Trophoblast cell (in vitro differentiated cells and primary cell): ENCODE measurements at regions not wholly inside any gene's neighbourhood (a gene's known extent, or its start where the extent isn't known, plus 50 kb on each side); places are given as distances from the start of the nearest gene placed in this dataset.

ENCODE experiments used
- DNase-seq, 2 donors: peaks; one replicate each; pipeline ENCODE4 v3.0.0-alpha.2; 2016
- H2AFZ ChIP-seq: 2 replicates; pipeline ENCODE4 v1.6.1; 2013; ENCODE audit warnings: low read length, moderate library complexity, mild to moderate bottlenecking; ENCODE audit not compliant: insufficient read depth, poor library complexity
- H2AK5ac ChIP-seq: 2 replicates; pipeline ENCODE4 v1.6.1; 2013; ENCODE audit warnings: mild to moderate bottlenecking, low read length
- H2BK120ac ChIP-seq: 2 replicates; pipeline ENCODE4 v1.6.1; 2013; ENCODE audit warnings: low read length, mild to moderate bottlenecking, moderate library complexity; ENCODE audit not compliant: insufficient read depth, poor library complexity
- H2BK12ac ChIP-seq: 2 replicates; pipeline ENCODE4 v1.6.1; 2013; ENCODE audit warnings: mild to moderate bottlenecking, low read length, moderate library complexity
- H2BK5ac ChIP-seq: 2 replicates; pipeline ENCODE4 v1.6.1; 2013; ENCODE audit warnings: low read length, low read depth, moderate library complexity, mild to moderate bottlenecking; ENCODE audit not compliant: poor library complexity
- H3K14ac ChIP-seq: 2 replicates; pipeline ENCODE4 v1.6.1; 2013; ENCODE audit warnings: mild to moderate bottlenecking, low read length
- H3K18ac ChIP-seq: 2 replicates; pipeline ENCODE4 v1.6.1; 2013; ENCODE audit warnings: mild to moderate bottlenecking, low read length
- H3K23ac ChIP-seq: 2 replicates; pipeline ENCODE4 v1.6.1; 2013; ENCODE audit warnings: low read length
- H3K27ac ChIP-seq: 2 replicates; pipeline ENCODE4 v1.5.1; 2013; ENCODE audit warnings: low read depth, mild to moderate bottlenecking, inconsistent platforms, low read length, moderate library complexity
- H3K27me3 ChIP-seq: 2 replicates; pipeline ENCODE4 v1.6.1; 2013; ENCODE audit warnings: inconsistent platforms, mild to moderate bottlenecking, low read length, moderate library complexity; ENCODE audit not compliant: insufficient read depth
- H3K36me3 ChIP-seq, 2 experiments: 1 replicate in 1 of 2; 2 replicates in 1 of 2; pipeline ENCODE4 v1.6.1; 2013; ENCODE audit warnings: low read length in 2 of 2, mild to moderate bottlenecking in 2 of 2, moderate library complexity in 1 of 2; ENCODE audit not compliant: insufficient read depth in 2 of 2, control insufficient read depth in 1 of 2
- H3K4ac ChIP-seq: 2 replicates; pipeline ENCODE4 v1.6.1; 2013; ENCODE audit warnings: low read depth, mild to moderate bottlenecking, low read length, moderate library complexity
- H3K4me1 ChIP-seq, 2 experiments: 1 replicate in 1 of 2; 2 replicates in 1 of 2; pipeline ENCODE4 v1.6.1; 2013; ENCODE audit warnings: low read length in 2 of 2, mild to moderate bottlenecking in 2 of 2, moderate library complexity in 1 of 2; ENCODE audit not compliant: insufficient read depth in 2 of 2, control insufficient read depth in 1 of 2
- H3K4me2 ChIP-seq: 2 replicates; pipeline ENCODE4 v1.6.1; 2013; ENCODE audit warnings: inconsistent platforms, mild to moderate bottlenecking, low read length, moderate library complexity
- H3K4me3 ChIP-seq: 2 replicates; pipeline ENCODE4 v1.5.1; 2013; ENCODE audit warnings: mild to moderate bottlenecking, low read depth, low read length, inconsistent platforms
- H3K79me1 ChIP-seq: one replicate; pipeline ENCODE4 v1.6.1; 2013; ENCODE audit warnings: low read length
- H3K79me2 ChIP-seq: 2 replicates; pipeline ENCODE4 v1.6.1; 2013; ENCODE audit warnings: low read length, mild to moderate bottlenecking; ENCODE audit not compliant: control insufficient read depth, insufficient read depth, poor library complexity
- H3K9ac ChIP-seq: 2 replicates; pipeline ENCODE4 v1.6.1; 2013; ENCODE audit warnings: mild to moderate bottlenecking, low read length
- H3K9me3 ChIP-seq: 2 replicates; pipeline ENCODE4 v1.6.1; 2013; ENCODE audit warnings: low read depth, mild to moderate bottlenecking, control low read depth, inconsistent platforms, low read length; ENCODE audit not compliant: insufficient read depth
- H4K12ac ChIP-seq: 2 replicates; pipeline ENCODE4 v1.6.1; 2013; ENCODE audit warnings: low read depth, mild to moderate bottlenecking, low read length, moderate library complexity
- H4K8ac ChIP-seq: 2 replicates; pipeline ENCODE4 v1.6.1; 2013; ENCODE audit warnings: low read depth, mild to moderate bottlenecking, low read length, moderate library complexity
- H4K91ac ChIP-seq: one replicate; pipeline ENCODE4 v1.6.1; 2013; ENCODE audit warnings: low read depth, mild to moderate bottlenecking, low read length, moderate library complexity
- WGBS: extraction: QIAGEN DNeasy Blood & Tissue Kit; methylation state at CpG from one replicate; pipeline ENCODE4 v1.1.7; 2013; ENCODE audit warnings: missing lambda C conversion rate; ENCODE audit not compliant: insufficient read length, insufficient coverage; ENCODE audit errors: extremely low coverage; 5-methylcytosine and 5-hydroxymethylcytosine counted together

- Histone ChIP-seq H3K9me3 (no peaks in the 10 kb centered on the region), H2BK120ac (no peak overlapping the region), H3K9ac (no peak overlapping the region), H3K4ac (no peak overlapping the region), H3K27me3 (no peaks in the 10 kb centered on the region), H3K23ac (no peak overlapping the region), H3K14ac (no peak overlapping the region), H3K4me1 (no peaks in the 10 kb centered on the region), H3K79me2 (no peaks in the 10 kb centered on the region), H3K79me1 (no peaks in the 10 kb centered on the region), H4K91ac (no peak overlapping the region), H3K18ac (no peak overlapping the region), H3K4me2 (no peak overlapping the region), H2BK12ac (no peak overlapping the region), H3K36me3 (no peaks in the 10 kb centered on the region), H2AFZ (no peak overlapping the region), H4K12ac (no peak overlapping the region), H2AK5ac (no peak overlapping the region), H4K8ac (no peak overlapping the region), H3K4me3 (no peak overlapping the region), H3K27ac (no peak overlapping the region), H2BK5ac (no peak overlapping the region)
- no peak for DNase-seq
These were observed 392.0 kb downstream of the SPRY1 start for GRCh38 chr4:123788577-123788976.

- H2AFZ ChIP-seq, result no peak overlapping the region
- no peak overlapping the region for H3K4ac ChIP-seq
- no peak overlapping the region for H3K27ac ChIP-seq
- H3K18ac ChIP-seq, result no peak overlapping the region
- DNase-seq, result peak; percentile 72 to 81
- H3K23ac ChIP-seq, result no peak overlapping the region
- H3K4me3 ChIP-seq, result no peak overlapping the region
- no peaks in the 10 kb centered on the region for H3K27me3 ChIP-seq
- no peak overlapping the region for H2AK5ac ChIP-seq
- H3K9me3 ChIP-seq, result no peaks in the 10 kb centered on the region
- no peak overlapping the region for H4K8ac ChIP-seq
- H3K79me2 ChIP-seq, result no peaks in the 10 kb centered on the region
- H2BK120ac ChIP-seq, result no peak overlapping the region
- H3K9ac ChIP-seq, result no peak overlapping the region
- no peaks in the 10 kb centered on the region for H3K79me1 ChIP-seq
- no peak overlapping the region for H2BK5ac ChIP-seq
- no peaks in the 10 kb centered on the region for H3K4me1 ChIP-seq
- WGBS, result no CpG with 5 or more reads among the region's 1 CpG
- H2BK12ac ChIP-seq, result no peak overlapping the region
- no peak overlapping the region for H4K91ac ChIP-seq
- no peaks in the 10 kb centered on the region for H3K36me3 ChIP-seq
- H4K12ac ChIP-seq, result no peak overlapping the region
- H3K14ac ChIP-seq, result no peak overlapping the region
- no peak overlapping the region for H3K4me2 ChIP-seq
These were observed 394.1 kb downstream of the SPRY1 start for GRCh38 chr4:123790681-123791080.

- Histone ChIP-seq H4K8ac (no peak overlapping the region), H3K4me2 (no peak overlapping the region), H3K14ac (no peak overlapping the region), H3K27me3 (no peaks in the 10 kb centered on the region), H2BK120ac (no peak overlapping the region), H3K9ac (no peak overlapping the region), H3K4me1 (peaks cover 0 to 2% of the 10 kb centered on the region in 2 experiments), H2AFZ (no peak overlapping the region), H3K79me1 (no peaks in the 10 kb centered on the region), H3K18ac (no peak overlapping the region), H3K4ac (no peak overlapping the region), H2BK5ac (no peak overlapping the region), H3K79me2 (no peaks in the 10 kb centered on the region), H3K36me3 (no peaks in the 10 kb centered on the region), H3K4me3 (no peak overlapping the region), H3K27ac (no peak overlapping the region), H4K91ac (no peak overlapping the region), H2BK12ac (no peak overlapping the region), H3K23ac (no peak overlapping the region), H4K12ac (no peak overlapping the region), H3K9me3 (no peaks in the 10 kb centered on the region), H2AK5ac (no peak overlapping the region)
- no peak for DNase-seq
- WGBS, result no CpG with 5 or more reads among the region's 4 CpGs
These were observed 405.6 kb downstream of the SPRY1 start for GRCh38 chr4:123802082-123802645.

GRCh38 chr4:123802933-123803332, 406.3 kb downstream of the SPRY1 start:
- Histone ChIP-seq H4K12ac (no peak overlapping the region), H2BK12ac (no peak overlapping the region), H3K27me3 (no peaks in the 10 kb centered on the region), H2BK5ac (no peak overlapping the region), H3K79me1 (no peaks in the 10 kb centered on the region), H2AK5ac (no peak overlapping the region), H3K4me1 (peaks cover 0 to 2% of the 10 kb centered on the region in 2 experiments), H3K27ac (no peak overlapping the region), H4K91ac (no peak overlapping the region), H3K4me2 (no peak overlapping the region), H3K9me3 (no peaks in the 10 kb centered on the region), H4K8ac (no peak overlapping the region), H3K14ac (no peak overlapping the region), H2AFZ (no peak overlapping the region), H3K36me3 (no peaks in the 10 kb centered on the region), H3K4me3 (no peak overlapping the region), H3K9ac (no peak overlapping the region), H3K18ac (no peak overlapping the region), H3K79me2 (no peaks in the 10 kb centered on the region), H2BK120ac (no peak overlapping the region), H3K4ac (no peak overlapping the region), H3K23ac (no peak overlapping the region)
- DNase-seq, result no peak
- WGBS, result no CpG with 5 or more reads among the region's 2 CpGs
